GM23338 (cell line): ENCODE measurements at regions not wholly inside any gene's neighbourhood (a gene's known extent, or its start where the extent isn't known, plus 50 kb on each side); places are given as distances from the start of the nearest gene placed in this dataset.
A peak's percentile ranks its signal among the peaks of the same experiment; 100 is the strongest.

Experiments used
- ATAC-seq: fragments of 200-7000 bp; cut with Tn5 transposase; 3 replicates; pipeline ENCODE4 v1.9.1; 2020
- DNase-seq: peaks from one replicate; pipeline ENCODE4 v3.0.0-alpha.2; 2015; ENCODE audit warnings: low spot score
- H2AFZ ChIP-seq: fragments of 200-600 bp; sonication (generic); 2 replicates; pipeline ENCODE4 v1.8.0; 2016; ENCODE audit warnings: antibody characterized with exemption, mild to moderate bottlenecking, moderate library complexity
- H3F3A ChIP-seq: fragments of 200-600 bp; sonication (generic); replicated peaks from 2 replicates; pipeline ENCODE4 v1.8.0; 2017; ENCODE audit warnings: antibody characterized with exemption, mixed run types, low read depth
- H3K27ac ChIP-seq: fragments of 200-600 bp; sonication (generic); 2 replicates; pipeline ENCODE4 v1.6.1; 2016; ENCODE audit warnings: low read depth
- H3K27me3 ChIP-seq: fragments of 200-600 bp; sonication (generic); 2 replicates; pipeline ENCODE4 v1.8.0; 2016; ENCODE audit warnings: mild to moderate bottlenecking, mixed run types, moderate library complexity; ENCODE audit not compliant: insufficient read depth
- H3K36me3 ChIP-seq: fragments of 200-600 bp; sonication (generic); 2 replicates; pipeline ENCODE4 v1.8.0; 2016; ENCODE audit warnings: mild to moderate bottlenecking; ENCODE audit not compliant: insufficient read depth
- H3K4me1 ChIP-seq: fragments of 200-600 bp; sonication (generic); 2 replicates; pipeline ENCODE4 v1.8.0; 2016; ENCODE audit warnings: mild to moderate bottlenecking, moderate library complexity; ENCODE audit not compliant: insufficient read depth
- H3K4me2 ChIP-seq: fragments of 200-600 bp; sonication (generic); 2 replicates; pipeline ENCODE4 v1.7.1; 2017; ENCODE audit warnings: mixed run types
- H3K4me3 ChIP-seq: fragments of 200-600 bp; sonication (generic); 2 replicates; pipeline ENCODE4 v1.6.1; 2016; ENCODE audit warnings: mixed run types
- H3K79me2 ChIP-seq: fragments of 200-600 bp; sonication (generic); replicated peaks from 2 replicates; pipeline ENCODE4 v1.8.0; 2017; ENCODE audit warnings: mild to moderate bottlenecking; ENCODE audit not compliant: insufficient read depth
- H3K9me2 ChIP-seq: fragments of 200-600 bp; sonication (generic); 2 replicates; pipeline ENCODE4 v1.8.0; 2017; ENCODE audit not compliant: insufficient read depth
- H4K20me1 ChIP-seq: fragments of 200-600 bp; sonication (generic); replicated peaks from 2 replicates; pipeline ENCODE4 v1.8.0; 2017; ENCODE audit warnings: mild to moderate bottlenecking; ENCODE audit not compliant: insufficient read depth
- H3K27ac Mint-ChIP-seq: 2 replicates; pipeline ENCODE4 v1.8.0; 2020; ENCODE audit warnings: inconsistent platforms, mild to moderate bottlenecking, moderate library complexity, mixed read lengths
- H3K27me3 Mint-ChIP-seq: 3 replicates; pipeline ENCODE4 v1.8.0; 2022; ENCODE audit warnings: low read depth, mild to moderate bottlenecking, moderate library complexity, mixed read lengths, inconsistent platforms; ENCODE audit not compliant: insufficient read depth, poor library complexity
- H3K36me3 Mint-ChIP-seq: 3 replicates; pipeline ENCODE4 v1.8.0; 2021; ENCODE audit warnings: low read depth, mild to moderate bottlenecking, inconsistent platforms, moderate library complexity, mixed read lengths
- H3K4me1 Mint-ChIP-seq: 3 replicates; pipeline ENCODE4 v1.8.0; 2020; ENCODE audit warnings: mild to moderate bottlenecking, inconsistent platforms, mixed read lengths
- H3K4me3 Mint-ChIP-seq: 3 replicates; pipeline ENCODE4 v1.8.0; 2021; ENCODE audit warnings: moderate library complexity, mild to moderate bottlenecking, inconsistent platforms, mixed read lengths
- H3K9me3 Mint-ChIP-seq: 3 replicates; pipeline ENCODE4 v1.8.0; 2020; ENCODE audit warnings: moderate library complexity, mild to moderate bottlenecking, inconsistent platforms, mixed read lengths
- CREB1 ChIP-seq: fragments of 250-450 bp; sonication (Bioruptor Pico); IDR thresholded peaks from 2 replicates; pipeline ENCODE4 v1.5.0; 2020; ENCODE audit warnings: low read depth, mild to moderate bottlenecking, moderate library complexity
- EZH2phosphoT487 ChIP-seq: fragments of 200-600 bp; sonication (generic); IDR thresholded peaks from one replicate; pipeline ENCODE4 v1.8.1; 2018; ENCODE audit warnings: antibody characterized with exemption; ENCODE audit not compliant: unreplicated experiment
- NANOG ChIP-seq: IDR thresholded peaks from 2 replicates; pipeline ENCODE4 v1.6.1; 2016; ENCODE audit warnings: antibody characterized with exemption, borderline replicate concordance
- POLR2AphosphoS5 ChIP-seq: IDR thresholded peaks from 2 replicates; pipeline ENCODE4 v1.6.1; 2016; ENCODE audit warnings: antibody characterized with exemption, low read depth
- ZNF114 ChIP-seq: fragments of 250-450 bp; sonication (Bioruptor Pico); IDR thresholded peaks from 2 replicates; pipeline ENCODE4 v1.5.0; 2020; ENCODE audit warnings: mild to moderate bottlenecking, moderate library complexity
- TF ChIP-seq, protein P1 (sequence below): fragments of 250-450 bp; sonication (Bioruptor Pico); IDR thresholded peaks from 2 replicates; pipeline ENCODE4 v1.5.0; 2020; ENCODE audit warnings: mild to moderate bottlenecking, moderate library complexity

DNA sequence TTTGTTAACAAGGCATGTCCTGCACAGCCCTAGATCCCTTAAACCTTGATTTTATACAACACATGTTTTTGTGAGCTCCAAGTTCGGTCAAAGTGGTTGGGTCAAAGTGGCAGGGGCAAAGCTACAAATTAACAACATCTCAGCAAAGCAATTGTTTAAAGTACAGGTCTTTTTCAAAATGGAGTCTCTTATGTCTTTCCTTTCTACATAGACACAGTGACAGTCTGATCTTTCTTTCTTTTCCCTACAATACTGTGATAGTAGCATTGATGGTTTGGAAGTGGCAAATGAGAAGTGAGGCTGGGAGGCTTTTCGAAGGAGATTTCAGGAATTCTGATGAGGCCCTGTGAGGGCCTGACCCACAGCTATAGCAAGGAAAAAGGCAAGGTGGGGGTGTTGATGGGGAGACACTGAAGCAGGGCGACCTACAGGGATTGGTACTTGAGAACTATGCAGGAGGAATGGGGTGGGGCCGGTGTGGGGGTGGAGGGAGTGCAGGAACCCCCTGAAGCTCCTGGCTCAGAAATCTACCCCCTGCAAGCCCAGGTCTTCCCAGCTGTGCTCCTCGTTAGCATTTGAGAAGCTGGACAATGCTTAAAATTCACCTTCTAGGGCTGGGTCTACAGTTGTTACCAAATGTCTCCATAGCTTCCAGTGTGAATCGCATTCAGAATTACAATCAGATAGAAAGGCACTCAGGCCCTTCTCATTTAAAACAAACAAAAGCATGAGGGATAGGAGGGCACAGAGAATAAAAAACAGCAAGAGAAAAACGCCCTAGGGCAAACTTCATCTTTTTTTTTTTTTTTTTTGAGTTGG is 102.6 kb upstream of the PPM1J start:
- Histone ChIP-seq H3K4me3 (no peak overlapping the region), H2AFZ (no peak overlapping the region), H3K4me1 (peaks cover 78% of the 10 kb centered on the region), H3K27me3 (no peaks in the 10 kb centered on the region), H3K9me2 (no peaks in the 10 kb centered on the region), H3F3A (peaks cover 11% of the 10 kb centered on the region), H3K27ac (peak overlapping the region; percentile 96), H3K79me2 (no peaks in the 10 kb centered on the region; the same call in 1 of the 2 replicates), H4K20me1 (no peaks in the 10 kb centered on the region), H3K36me3 (no peaks in the 10 kb centered on the region), H3K4me2 (no peak overlapping the region; the same call in 1 of the 2 replicates)
- peak; percentile 94 for DNase-seq
- Mint-ChIP-seq H3K4me1 (peaks cover 43% of the 10 kb centered on the region), H3K4me3 (peak overlapping the region; percentile 8; the same call in 1 of the 3 replicates), H3K36me3 (peaks cover 4% of the 10 kb centered on the region; the same call in 2 of the 3 replicates), H3K27ac (peak overlapping the region; percentile 74), H3K27me3 (peaks cover 11% of the 10 kb centered on the region), H3K9me3 (no peaks in the 10 kb centered on the region)
- TF ChIP-seq EZH2phosphoT487, result no peak
- peak; percentile 86 for TF ChIP-seq NANOG
- peak; percentile 57; the same call in 1 of the 2 replicates for TF ChIP-seq POLR2AphosphoS5
- TF ChIP-seq ZNF114 (CRISPR knock-in tag), result peak; percentile 33; the same call in 1 of the 2 replicates
- TF ChIP-seq, protein P1, sequence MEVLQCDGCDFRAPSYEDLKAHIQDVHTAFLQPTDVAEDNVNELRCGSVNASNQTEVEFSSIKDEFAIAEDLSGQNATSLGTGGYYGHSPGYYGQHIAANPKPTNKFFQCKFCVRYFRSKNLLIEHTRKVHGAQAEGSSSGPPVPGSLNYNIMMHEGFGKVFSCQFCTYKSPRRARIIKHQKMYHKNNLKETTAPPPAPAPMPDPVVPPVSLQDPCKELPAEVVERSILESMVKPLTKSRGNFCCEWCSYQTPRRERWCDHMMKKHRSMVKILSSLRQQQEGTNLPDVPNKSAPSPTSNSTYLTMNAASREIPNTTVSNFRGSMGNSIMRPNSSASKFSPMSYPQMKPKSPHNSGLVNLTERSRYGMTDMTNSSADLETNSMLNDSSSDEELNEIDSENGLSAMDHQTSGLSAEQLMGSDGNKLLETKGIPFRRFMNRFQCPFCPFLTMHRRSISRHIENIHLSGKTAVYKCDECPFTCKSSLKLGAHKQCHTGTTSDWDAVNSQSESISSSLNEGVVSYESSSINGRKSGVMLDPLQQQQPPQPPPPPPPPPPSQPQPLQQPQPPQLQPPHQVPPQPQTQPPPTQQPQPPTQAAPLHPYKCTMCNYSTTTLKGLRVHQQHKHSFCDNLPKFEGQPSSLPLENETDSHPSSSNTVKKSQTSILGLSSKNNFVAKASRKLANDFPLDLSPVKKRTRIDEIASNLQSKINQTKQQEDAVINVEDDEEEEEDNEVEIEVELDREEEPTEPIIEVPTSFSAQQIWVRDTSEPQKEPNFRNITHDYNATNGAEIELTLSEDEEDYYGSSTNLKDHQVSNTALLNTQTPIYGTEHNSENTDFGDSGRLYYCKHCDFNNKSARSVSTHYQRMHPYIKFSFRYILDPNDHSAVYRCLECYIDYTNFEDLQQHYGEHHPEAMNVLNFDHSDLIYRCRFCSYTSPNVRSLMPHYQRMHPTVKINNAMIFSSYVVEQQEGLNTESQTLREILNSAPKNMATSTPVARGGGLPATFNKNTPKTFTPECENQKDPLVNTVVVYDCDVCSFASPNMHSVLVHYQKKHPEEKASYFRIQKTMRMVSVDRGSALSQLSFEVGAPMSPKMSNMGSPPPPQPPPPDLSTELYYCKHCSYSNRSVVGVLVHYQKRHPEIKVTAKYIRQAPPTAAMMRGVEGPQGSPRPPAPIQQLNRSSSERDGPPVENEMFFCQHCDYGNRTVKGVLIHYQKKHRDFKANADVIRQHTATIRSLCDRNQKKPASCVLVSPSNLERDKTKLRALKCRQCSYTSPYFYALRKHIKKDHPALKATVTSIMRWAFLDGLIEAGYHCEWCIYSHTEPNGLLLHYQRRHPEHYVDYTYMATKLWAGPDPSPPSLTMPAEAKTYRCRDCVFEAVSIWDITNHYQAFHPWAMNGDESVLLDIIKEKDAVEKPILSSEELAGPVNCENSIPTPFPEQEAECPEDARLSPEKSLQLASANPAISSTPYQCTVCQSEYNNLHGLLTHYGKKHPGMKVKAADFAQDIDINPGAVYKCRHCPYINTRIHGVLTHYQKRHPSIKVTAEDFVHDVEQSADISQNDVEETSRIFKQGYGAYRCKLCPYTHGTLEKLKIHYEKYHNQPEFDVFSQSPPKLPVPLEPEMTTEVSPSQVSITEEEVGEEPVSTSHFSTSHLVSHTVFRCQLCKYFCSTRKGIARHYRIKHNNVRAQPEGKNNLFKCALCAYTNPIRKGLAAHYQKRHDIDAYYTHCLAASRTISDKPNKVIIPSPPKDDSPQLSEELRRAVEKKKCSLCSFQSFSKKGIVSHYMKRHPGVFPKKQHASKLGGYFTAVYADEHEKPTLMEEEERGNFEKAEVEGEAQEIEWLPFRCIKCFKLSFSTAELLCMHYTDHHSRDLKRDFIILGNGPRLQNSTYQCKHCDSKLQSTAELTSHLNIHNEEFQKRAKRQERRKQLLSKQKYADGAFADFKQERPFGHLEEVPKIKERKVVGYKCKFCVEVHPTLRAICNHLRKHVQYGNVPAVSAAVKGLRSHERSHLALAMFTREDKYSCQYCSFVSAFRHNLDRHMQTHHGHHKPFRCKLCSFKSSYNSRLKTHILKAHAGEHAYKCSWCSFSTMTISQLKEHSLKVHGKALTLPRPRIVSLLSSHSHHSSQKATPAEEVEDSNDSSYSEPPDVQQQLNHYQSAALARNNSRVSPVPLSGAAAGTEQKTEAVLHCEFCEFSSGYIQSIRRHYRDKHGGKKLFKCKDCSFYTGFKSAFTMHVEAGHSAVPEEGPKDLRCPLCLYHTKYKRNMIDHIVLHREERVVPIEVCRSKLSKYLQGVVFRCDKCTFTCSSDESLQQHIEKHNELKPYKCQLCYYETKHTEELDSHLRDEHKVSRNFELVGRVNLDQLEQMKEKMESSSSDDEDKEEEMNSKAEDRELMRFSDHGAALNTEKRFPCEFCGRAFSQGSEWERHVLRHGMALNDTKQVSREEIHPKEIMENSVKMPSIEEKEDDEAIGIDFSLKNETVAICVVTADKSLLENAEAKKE (CRISPR knock-in tag), result peak; percentile 95
- TF ChIP-seq CREB1 (CRISPR knock-in tag), result peak; percentile 44; the same call in 1 of the 2 replicates
- ATAC-seq, result peak; percentile 93
